ENCODE measurements at regions not wholly inside any gene's neighbourhood (a gene's known extent, or its start where the extent isn't known, plus 50 kb on each side); places are given as distances from the start of the nearest gene placed in this dataset.

- FAIRE-seq, result no peak
These were observed 186.7 kb downstream of the MAT2B start for GRCh38 chr5:163692091-163692490.

More at GRCh38 chr5:163692091-163692490, 186.7 kb downstream of the MAT2B start:
- no peaks in the 10 kb centered on the region for H4K20me1 ChIP-seq (replicated peaks; ENCODE audit: control insufficient read depth, extremely low read depth, insufficient read depth, low read length)
- H2AFZ ChIP-seq (ENCODE audit: low read depth, low read length), result no peak overlapping the region
- H3K36me3 ChIP-seq (ENCODE audit: control insufficient read depth in 2 of 2, extremely low read depth in 1 of 2, insufficient read depth in 2 of 2, low read length in 2 of 2), result no peaks in the 10 kb centered on the region
- H3K9me1 ChIP-seq (replicated peaks; ENCODE audit: control insufficient read depth, extremely low read depth, insufficient read depth, low read length), result no peaks in the 10 kb centered on the region
- dilution Hi-C loops (cut with MboI; ENCODE audit: extremely low pct_ligation_motif_present, low sequenced_read_pairs), result no loop called here
- no peak for DNase-seq (ENCODE audit: low read depth, low spot score)
- ChIA-PET CTCF (interaction anchor here (1.7 to 1.8 kb wide), 2 partner anchors 321 to 812 kb away, joined by 6 to 9 read pairs; no protein-coding TSS in a partner anchor), POLR2A (no interaction called here)
- no peaks in the 10 kb centered on the region for H3K79me2 ChIP-seq (ENCODE audit: control insufficient read depth, insufficient read depth, low read length)
- no peak overlapping the region for H3K4me2 ChIP-seq (ENCODE audit: insufficient read depth, low read length)
- BruUV-seq (replicated peaks), result no TSS peak
- no peak overlapping the region for H3K27ac ChIP-seq (ENCODE audit: insufficient read depth, low read depth, low read length)
- no peak overlapping the region for H3K9ac ChIP-seq (replicated peaks; ENCODE audit: extremely low read depth, insufficient read depth, low read length)
- peaks cover 7% of the 10 kb centered on the region for H3K4me1 ChIP-seq (ENCODE audit: control insufficient read depth, extremely low read depth, insufficient read depth, low read length)
- no peaks in the 10 kb centered on the region for H3K9me3 ChIP-seq (replicated peaks; ENCODE audit: control insufficient read depth, insufficient read depth, low read length)
- intact Hi-C loops (cut with micrococcal nuclease), result no loop called here
- no peaks in the 10 kb centered on the region for H3K27me3 ChIP-seq (ENCODE audit: control insufficient read depth in 2 of 2, insufficient read depth in 2 of 2, low read length in 2 of 2)
- H3K4me3 ChIP-seq (replicated peaks in 1 of 3; ENCODE audit: insufficient read depth in 1 of 3, low read depth in 1 of 3, low read length in 3 of 3), result no peak overlapping the region
- no peak for TF ChIP-seq JUN (IDR thresholded peaks at IDR 0.05; ENCODE audit: borderline replicate concordance, insufficient read depth, insufficient read length, low read depth)
- TF ChIP-seq POLR2A (IDR thresholded peaks at IDR 0.05; ENCODE audit: low read depth, low read length), result no peak
- TF ChIP-seq FOS (IDR thresholded peaks at IDR 0.05; ENCODE audit: borderline replicate concordance, insufficient read depth, low read length), result no peak
- TF ChIP-seq CTCF (IDR thresholded peaks at IDR 0.05; ENCODE audit: extremely low read depth in 1 of 2, insufficient read depth in 1 of 2, low read depth in 1 of 2, low read length in 2 of 2), result no peak
- no peak for TF ChIP-seq POLR2AphosphoS5 (IDR thresholded peaks at IDR 0.05; ENCODE audit: insufficient read depth, low read depth, low read length)
- TF ChIP-seq EZH2 (IDR thresholded peaks at IDR 0.05; ENCODE audit: borderline replicate concordance, low read depth, low read length, severe bottlenecking), result no peak
- no peak for TF ChIP-seq MYC (IDR thresholded peaks at IDR 0.05; ENCODE audit: low read depth, low read length)
- no peak for TF ChIP-seq MAX (IDR thresholded peaks at IDR 0.05; ENCODE audit: insufficient read depth, insufficient read length)
- no peak for TF ChIP-seq GATA2 (IDR thresholded peaks at IDR 0.05; ENCODE audit: insufficient read depth, insufficient read length, low read depth, low read length)

Data from endothelial cell of umbilical vein (primary cell).